ENCODE measurements at regions not wholly inside any gene's neighbourhood (a gene's known extent, or its start where the extent isn't known, plus 50 kb on each side); places are given as distances from the start of the nearest gene placed in this dataset.

GRCh38 chr4:30867427-30867826, 147.3 kb downstream of the PCDH7 start:
- TF ChIP-seq TEAD4 (IDR thresholded peaks at IDR 0.05): no peak
- no peak for TF ChIP-seq EP300 (IDR thresholded peaks at IDR 0.05; ENCODE audit: borderline replicate concordance)
- no peak for TF ChIP-seq EGR1 (IDR thresholded peaks at IDR 0.05)
- TF ChIP-seq RAD21 (IDR thresholded peaks at IDR 0.05; ENCODE audit: low read depth): no peak
- no peak for TF ChIP-seq CEBPB (IDR thresholded peaks at IDR 0.05)
- no peak for TF ChIP-seq USF1 (IDR thresholded peaks at IDR 0.05)
- no peak for TF ChIP-seq TCF12 (IDR thresholded peaks at IDR 0.05; ENCODE audit: low read depth)

GRCh38 chr4:30868111-30868895, 148.1 kb downstream of the PCDH7 start:
- TF ChIP-seq NFIC (IDR thresholded peaks at IDR 0.05): no peak
- TF ChIP-seq RAD21 (IDR thresholded peaks at IDR 0.05; ENCODE audit: low read depth): no peak
- no peak for TF ChIP-seq EGR1 (IDR thresholded peaks at IDR 0.05)
- no peak for TF ChIP-seq FOXM1 (IDR thresholded peaks at IDR 0.05; ENCODE audit: borderline replicate concordance, low read depth)
- no peak for TF ChIP-seq CREB1 (IDR thresholded peaks at IDR 0.05; ENCODE audit: low read depth)
- no peak for TF ChIP-seq TCF12 (IDR thresholded peaks at IDR 0.05; ENCODE audit: low read depth)
- no peak for TF ChIP-seq ZBTB7A (IDR thresholded peaks at IDR 0.05; ENCODE audit: low read depth)
- TF ChIP-seq USF1 (IDR thresholded peaks at IDR 0.05): no peak
- TF ChIP-seq TAF1 (IDR thresholded peaks at IDR 0.05; ENCODE audit: low read depth): no peak
- TF ChIP-seq EP300 (IDR thresholded peaks at IDR 0.05; ENCODE audit: borderline replicate concordance): no peak
- TF ChIP-seq YY1 (IDR thresholded peaks at IDR 0.05; ENCODE audit: low read depth): no peak
- no peak for TF ChIP-seq TEAD4 (IDR thresholded peaks at IDR 0.05)
- no peak for TF ChIP-seq REST (IDR thresholded peaks at IDR 0.05; ENCODE audit: low read depth)
- TF ChIP-seq MAX (IDR thresholded peaks at IDR 0.05): no peak

GRCh38 chr4:30870513-30870912, 150.3 kb downstream of the PCDH7 start:
- TF ChIP-seq REST (IDR thresholded peaks at IDR 0.05; ENCODE audit: low read depth) (no peak), TAF1 (IDR thresholded peaks at IDR 0.05; ENCODE audit: low read depth) (no peak), EP300 (IDR thresholded peaks at IDR 0.05; ENCODE audit: borderline replicate concordance) (no peak), MAX (IDR thresholded peaks at IDR 0.05) (no peak), ZBTB7A (IDR thresholded peaks at IDR 0.05; ENCODE audit: low read depth) (no peak), USF1 (IDR thresholded peaks at IDR 0.05) (no peak), RAD21 (IDR thresholded peaks at IDR 0.05; ENCODE audit: low read depth) (no peak), FOXM1 (IDR thresholded peaks at IDR 0.05; ENCODE audit: borderline replicate concordance, low read depth) (no peak), CREB1 (IDR thresholded peaks at IDR 0.05; ENCODE audit: low read depth) (no peak), CEBPB (IDR thresholded peaks at IDR 0.05) (no peak), TEAD4 (IDR thresholded peaks at IDR 0.05) (no peak), EGR1 (IDR thresholded peaks at IDR 0.05) (no peak), NFIC (IDR thresholded peaks at IDR 0.05) (no peak)

GRCh38 chr4:30875658-30876269, 155.6 kb downstream of the PCDH7 start:
- TF ChIP-seq TEAD4 (IDR thresholded peaks at IDR 0.05): no peak
- TF ChIP-seq MAX (IDR thresholded peaks at IDR 0.05): no peak
- no peak for TF ChIP-seq RAD21 (IDR thresholded peaks at IDR 0.05; ENCODE audit: low read depth)
- TF ChIP-seq TCF12 (IDR thresholded peaks at IDR 0.05; ENCODE audit: low read depth): no peak
- TF ChIP-seq NFIC (IDR thresholded peaks at IDR 0.05): no peak
- TF ChIP-seq FOXM1 (IDR thresholded peaks at IDR 0.05; ENCODE audit: borderline replicate concordance, low read depth): no peak
- no peak for TF ChIP-seq YY1 (IDR thresholded peaks at IDR 0.05; ENCODE audit: low read depth)
- no peak for TF ChIP-seq EGR1 (IDR thresholded peaks at IDR 0.05)
